Activated T-cell treated with anti-CD3 and anti-CD28 coated beads, Interleukin-2, amount 50 U/mL, for 72 hours (primary cell): ENCODE measurements at regions not wholly inside any gene's neighbourhood (a gene's known extent, or its start where the extent isn't known, plus 50 kb on each side); places are given as distances from the start of the nearest gene placed in this dataset.

Experiments
- ATAC-seq, 2 donors: fragments of 150-1000 bp; cut with Tn5 transposase; replicated peaks in 1 of 2; 2 replicates each; pipeline ENCODE4 v1.10.0; 2021; ENCODE audit warnings: moderate library complexity in 2 of 2, mild to moderate bottlenecking in 1 of 2
- DNase-seq, 2 donors: peaks; one replicate each; pipeline ENCODE4 v3.0.0; 2021 to 2022; ENCODE audit warnings: mixed read lengths in 1 of 2
- H3K27ac Mint-ChIP-seq: one replicate; pipeline ENCODE4 v1.8.0; 2022; ENCODE audit warnings: mild to moderate bottlenecking, moderate library complexity, mixed read lengths
- H3K27me3 Mint-ChIP-seq: one replicate; pipeline ENCODE4 v1.8.0; 2022; ENCODE audit warnings: low read depth, mixed read lengths
- H3K36me3 Mint-ChIP-seq, 2 donors: one replicate each; pipeline ENCODE4 v1.8.0; 2022; ENCODE audit warnings: mixed read lengths in 2 of 2, mild to moderate bottlenecking in 1 of 2; ENCODE audit not compliant: insufficient read depth in 2 of 2
- H3K4me1 Mint-ChIP-seq: one replicate; pipeline ENCODE4 v1.8.0; 2022; ENCODE audit warnings: low read depth, mixed read lengths
- H3K4me3 Mint-ChIP-seq, 2 donors: one replicate each; pipeline ENCODE4 v1.8.0; 2022; ENCODE audit warnings: mild to moderate bottlenecking in 2 of 2, mixed read lengths in 2 of 2, moderate library complexity in 2 of 2
- H3K9me3 Mint-ChIP-seq, 2 donors: one replicate each; pipeline ENCODE4 v1.8.0; 2022; ENCODE audit warnings: mixed read lengths in 2 of 2

- no peak for DNase-seq
- no peaks in the 10 kb centered on the region for H3K27me3 Mint-ChIP-seq
Measured at GRCh38 chr4:31080887-31081286, 360.7 kb downstream of the PCDH7 start.

DNA sequence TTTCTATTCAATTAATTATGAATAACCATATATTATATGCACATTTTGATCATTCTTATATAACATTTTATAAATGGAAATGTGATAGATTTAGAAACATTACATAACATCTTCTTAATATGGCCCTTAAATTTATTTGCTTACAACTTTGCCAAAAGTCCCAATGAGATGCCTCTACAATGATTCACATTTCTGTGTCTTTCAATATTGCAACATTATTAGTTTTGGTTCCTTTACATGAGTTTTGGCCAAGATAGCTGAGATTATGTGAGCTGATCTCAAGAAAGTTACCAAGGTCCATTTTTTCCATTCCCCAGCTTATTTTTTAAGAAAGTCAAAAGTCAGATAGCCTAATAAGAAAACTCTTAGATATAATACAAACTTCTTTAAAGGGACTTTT is 361.2 kb downstream of the PCDH7 start:
- H3K27ac Mint-ChIP-seq, result no peak overlapping the region
- no peaks in the 10 kb centered on the region for H3K4me1 Mint-ChIP-seq
- H3K27me3 Mint-ChIP-seq, result no peaks in the 10 kb centered on the region
- no peak overlapping the region for H3K4me3 Mint-ChIP-seq
- H3K9me3 Mint-ChIP-seq, result peaks cover 4 to 8% of the 10 kb centered on the region in 2 donors
- no peak for DNase-seq
- ATAC-seq, result no peak
- H3K36me3 Mint-ChIP-seq, result peaks cover 0 to 2% of the 10 kb centered on the region in 2 donors

More at GRCh38 chr4:31080887-31081286, 360.7 kb downstream of the PCDH7 start:
- Mint-ChIP-seq H3K9me3 (peaks cover 4 to 8% of the 10 kb centered on the region in 2 donors), H3K27ac (no peak overlapping the region), H3K4me3 (no peak overlapping the region), H3K4me1 (no peaks in the 10 kb centered on the region), H3K36me3 (peaks cover 0 to 2% of the 10 kb centered on the region in 2 donors)
- no peak for ATAC-seq

GRCh38 chr4:31083456-31083855 is 363.3 kb downstream of the PCDH7 start:
- no peak for ATAC-seq
- peaks cover 4 to 10% of the 10 kb centered on the region in 2 donors for H3K9me3 Mint-ChIP-seq
- H3K27me3 Mint-ChIP-seq, result no peaks in the 10 kb centered on the region
- H3K4me1 Mint-ChIP-seq, result no peaks in the 10 kb centered on the region
- H3K36me3 Mint-ChIP-seq, result peaks cover 0 to 2% of the 10 kb centered on the region in 2 donors
- no peak for DNase-seq
- no peak overlapping the region for H3K4me3 Mint-ChIP-seq
- H3K27ac Mint-ChIP-seq, result no peak overlapping the region

DNA sequence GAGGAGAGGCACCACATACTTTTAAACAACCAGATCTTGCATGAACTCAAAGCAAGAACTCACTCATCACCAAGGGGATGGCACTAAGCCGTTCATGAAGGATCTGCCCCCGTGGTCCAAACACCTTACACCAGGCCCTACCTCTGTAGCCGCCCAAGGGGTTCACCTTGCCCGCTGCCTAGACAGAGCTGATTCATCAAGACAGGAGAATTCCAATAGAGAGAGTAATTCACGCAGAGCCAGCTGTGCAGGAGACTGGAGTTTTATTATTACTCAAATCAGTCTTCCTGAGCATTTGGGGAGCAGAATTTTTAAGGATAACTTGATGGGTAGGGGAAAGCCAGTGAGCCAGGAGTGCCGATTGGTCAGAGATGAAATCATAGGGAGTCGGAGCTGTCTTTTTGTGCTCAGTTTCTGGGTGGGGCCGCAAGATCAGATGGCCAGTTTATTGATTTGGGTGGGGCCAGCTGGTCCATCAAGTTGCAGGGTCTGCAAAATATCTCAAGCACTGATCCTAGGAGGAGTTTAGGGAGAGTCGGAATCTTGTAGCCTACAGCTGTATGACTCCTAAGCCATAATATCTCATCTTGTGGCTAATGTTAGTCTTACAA is 364.7 kb downstream of the PCDH7 start:
- Mint-ChIP-seq H3K36me3 (peaks cover 0 to 2% of the 10 kb centered on the region in 2 donors), H3K9me3 (peaks cover 8 to 10% of the 10 kb centered on the region in 2 donors), H3K4me1 (no peaks in the 10 kb centered on the region), H3K27ac (no peak overlapping the region), H3K4me3 (no peak overlapping the region), H3K27me3 (no peaks in the 10 kb centered on the region)
- no peak for DNase-seq
- ATAC-seq, result no peak

DNA sequence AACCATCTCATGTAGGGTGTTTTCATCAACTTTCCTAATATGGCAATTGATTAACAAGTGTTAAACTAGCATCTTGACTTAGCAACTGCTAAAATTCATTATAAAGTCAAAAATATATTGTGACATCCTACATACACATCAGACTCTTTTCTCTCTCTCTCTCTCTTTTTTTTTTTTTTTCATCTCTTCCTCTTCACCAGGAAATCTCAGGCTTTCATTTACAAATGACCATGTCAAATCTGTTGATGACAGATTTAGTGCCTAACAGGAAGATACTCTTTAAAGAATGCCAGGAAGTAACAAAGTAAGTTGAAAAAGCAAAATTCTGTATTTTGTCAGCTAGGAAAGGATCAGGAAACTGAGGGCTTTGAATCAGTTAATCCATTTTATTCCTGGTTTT is 365.5 kb downstream of the PCDH7 start:
- Mint-ChIP-seq H3K4me1 (no peaks in the 10 kb centered on the region), H3K36me3 (peaks cover 0 to 2% of the 10 kb centered on the region in 2 donors), H3K9me3 (peaks cover 8 to 10% of the 10 kb centered on the region in 2 donors), H3K4me3 (no peak overlapping the region), H3K27me3 (no peaks in the 10 kb centered on the region), H3K27ac (no peak overlapping the region)
- DNase-seq (no peak), ATAC-seq (no peak)

- H3K36me3 Mint-ChIP-seq, result peaks cover 0 to 2% of the 10 kb centered on the region in 2 donors
- H3K4me1 Mint-ChIP-seq, result no peaks in the 10 kb centered on the region
- H3K27ac Mint-ChIP-seq, result no peak overlapping the region
- H3K9me3 Mint-ChIP-seq, result peaks cover 6 to 8% of the 10 kb centered on the region in 2 donors
- no peaks in the 10 kb centered on the region for H3K27me3 Mint-ChIP-seq
- ATAC-seq (no peak), DNase-seq (no peak)
- H3K4me3 Mint-ChIP-seq, result no peak overlapping the region
Measured at GRCh38 chr4:31086756-31087330, 366.7 kb downstream of the PCDH7 start.

- ATAC-seq (no peak), DNase-seq (no peak)
- no peaks in the 10 kb centered on the region for H3K4me1 Mint-ChIP-seq
- peaks cover 0 to 2% of the 10 kb centered on the region in 2 donors for H3K36me3 Mint-ChIP-seq
- peaks cover 6 to 9% of the 10 kb centered on the region in 2 donors for H3K9me3 Mint-ChIP-seq
- H3K27ac Mint-ChIP-seq, result no peak overlapping the region
- H3K4me3 Mint-ChIP-seq, result no peak overlapping the region
- no peaks in the 10 kb centered on the region for H3K27me3 Mint-ChIP-seq
Measured at GRCh38 chr4:31088600-31089230, 368.5 kb downstream of the PCDH7 start.

- H3K27me3 Mint-ChIP-seq, result no peaks in the 10 kb centered on the region
- ATAC-seq, result no peak
Measured at GRCh38 chr4:31089815-31090214, 369.6 kb downstream of the PCDH7 start.

GRCh38 chr4:31094474-31094873 is 374.3 kb downstream of the PCDH7 start:
- Mint-ChIP-seq H3K36me3 (no peaks in the 10 kb centered on the region), H3K27ac (no peak overlapping the region), H3K4me3 (no peak overlapping the region), H3K27me3 (no peaks in the 10 kb centered on the region), H3K4me1 (no peaks in the 10 kb centered on the region), H3K9me3 (peaks cover 6% of the 10 kb centered on the region in 2 donors)
- DNase-seq (no peak), ATAC-seq (no peak)

More at GRCh38 chr4:31089815-31090214, 369.6 kb downstream of the PCDH7 start:
- H3K4me1 Mint-ChIP-seq, result no peaks in the 10 kb centered on the region
- H3K9me3 Mint-ChIP-seq, result peaks cover 6% of the 10 kb centered on the region in 2 donors
- no peak for DNase-seq
- H3K36me3 Mint-ChIP-seq, result no peaks in the 10 kb centered on the region
- no peak overlapping the region for H3K27ac Mint-ChIP-seq
- H3K4me3 Mint-ChIP-seq, result no peak overlapping the region

DNA sequence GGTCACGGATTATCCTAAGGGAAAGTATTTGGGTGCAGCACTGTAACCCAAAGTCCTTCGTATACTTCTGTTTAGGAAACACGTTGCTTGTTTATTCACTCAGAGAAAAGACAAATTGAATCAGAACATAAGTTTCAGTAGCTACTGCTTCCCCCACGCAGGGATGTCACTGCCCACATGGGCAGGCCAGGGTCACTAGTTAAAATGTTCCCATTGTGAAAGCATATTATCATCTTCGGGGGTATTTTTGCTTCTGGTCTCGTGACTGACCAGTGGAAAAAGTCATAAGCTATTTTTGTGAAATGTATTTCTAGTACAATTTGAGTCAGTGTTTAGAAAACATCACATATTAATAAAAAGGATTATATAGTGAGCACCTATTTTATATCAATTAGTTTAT is 377.8 kb downstream of the PCDH7 start:
- Mint-ChIP-seq H3K27ac (no peak overlapping the region), H3K4me3 (no peak overlapping the region), H3K27me3 (no peaks in the 10 kb centered on the region), H3K4me1 (no peaks in the 10 kb centered on the region), H3K36me3 (no peaks in the 10 kb centered on the region), H3K9me3 (peaks cover 3 to 7% of the 10 kb centered on the region in 2 donors)
- DNase-seq, result no peak
- ATAC-seq, result no peak

- no peak for ATAC-seq
- no peaks in the 10 kb centered on the region for H3K27me3 Mint-ChIP-seq
- H3K9me3 Mint-ChIP-seq, result peaks cover 6 to 8% of the 10 kb centered on the region in 2 donors
- no peaks in the 10 kb centered on the region for H3K36me3 Mint-ChIP-seq
- H3K4me1 Mint-ChIP-seq, result no peaks in the 10 kb centered on the region
- no peak overlapping the region for H3K4me3 Mint-ChIP-seq
- DNase-seq, result no peak
- H3K27ac Mint-ChIP-seq, result no peak overlapping the region
Measured at GRCh38 chr4:31100536-31100935, 380.4 kb downstream of the PCDH7 start.

- no peaks in the 10 kb centered on the region for H3K4me1 Mint-ChIP-seq
- peaks cover 3 to 6% of the 10 kb centered on the region in 2 donors for H3K9me3 Mint-ChIP-seq
- DNase-seq (no peak), ATAC-seq (no peak)
- no peak overlapping the region for H3K27ac Mint-ChIP-seq
- no peaks in the 10 kb centered on the region for H3K36me3 Mint-ChIP-seq
- H3K27me3 Mint-ChIP-seq, result no peaks in the 10 kb centered on the region
- no peak overlapping the region for H3K4me3 Mint-ChIP-seq
Measured at GRCh38 chr4:31104043-31104442, 383.9 kb downstream of the PCDH7 start.

DNA sequence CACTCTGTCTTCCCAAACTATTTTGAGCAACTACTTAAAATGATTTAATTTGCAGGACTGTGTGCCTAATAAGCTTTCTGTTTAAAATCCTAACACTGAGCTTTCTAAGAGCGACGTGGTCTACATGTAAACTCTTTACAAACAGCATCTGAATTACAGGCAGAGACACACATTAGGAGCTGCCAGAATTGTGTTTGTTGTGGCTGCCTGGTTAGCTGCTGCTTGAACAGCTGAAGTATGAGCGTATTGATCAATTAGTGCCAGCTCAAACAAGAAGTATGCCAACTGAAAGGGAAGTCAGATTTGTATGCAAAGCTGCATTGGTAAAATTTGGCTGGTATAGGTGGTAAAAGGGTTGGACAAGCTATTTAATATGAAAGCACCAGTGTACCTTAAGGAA is 384.4 kb downstream of the PCDH7 start:
- H3K4me1 Mint-ChIP-seq, result no peaks in the 10 kb centered on the region
- DNase-seq (no peak), ATAC-seq (no peak)
- no peaks in the 10 kb centered on the region for H3K27me3 Mint-ChIP-seq
- peaks cover 3 to 6% of the 10 kb centered on the region in 2 donors for H3K9me3 Mint-ChIP-seq
- H3K27ac Mint-ChIP-seq, result no peak overlapping the region
- no peak overlapping the region for H3K4me3 Mint-ChIP-seq
- H3K36me3 Mint-ChIP-seq, result no peaks in the 10 kb centered on the region
